Neural progenitor cell (in vitro differentiated cells): ENCODE measurements at regions not wholly inside any gene's neighbourhood (a gene's known extent, or its start where the extent isn't known, plus 50 kb on each side); places are given as distances from the start of the nearest gene placed in this dataset.

Source experiments
- EZH2phosphoT487 ChIP-seq: fragments of 200-600 bp; sonication (generic); IDR thresholded peaks from 2 replicates; pipeline ENCODE4 v1.6.1; 2017; ENCODE audit warnings: antibody characterized with exemption
- TF ChIP-seq, protein P1 (sequence below): fragments of 200-600 bp; sonication (generic); IDR thresholded peaks from 2 replicates; pipeline ENCODE4 v1.5.1; 2017; ENCODE audit warnings: antibody characterized with exemption, mild to moderate bottlenecking

- TF ChIP-seq, protein P1, sequence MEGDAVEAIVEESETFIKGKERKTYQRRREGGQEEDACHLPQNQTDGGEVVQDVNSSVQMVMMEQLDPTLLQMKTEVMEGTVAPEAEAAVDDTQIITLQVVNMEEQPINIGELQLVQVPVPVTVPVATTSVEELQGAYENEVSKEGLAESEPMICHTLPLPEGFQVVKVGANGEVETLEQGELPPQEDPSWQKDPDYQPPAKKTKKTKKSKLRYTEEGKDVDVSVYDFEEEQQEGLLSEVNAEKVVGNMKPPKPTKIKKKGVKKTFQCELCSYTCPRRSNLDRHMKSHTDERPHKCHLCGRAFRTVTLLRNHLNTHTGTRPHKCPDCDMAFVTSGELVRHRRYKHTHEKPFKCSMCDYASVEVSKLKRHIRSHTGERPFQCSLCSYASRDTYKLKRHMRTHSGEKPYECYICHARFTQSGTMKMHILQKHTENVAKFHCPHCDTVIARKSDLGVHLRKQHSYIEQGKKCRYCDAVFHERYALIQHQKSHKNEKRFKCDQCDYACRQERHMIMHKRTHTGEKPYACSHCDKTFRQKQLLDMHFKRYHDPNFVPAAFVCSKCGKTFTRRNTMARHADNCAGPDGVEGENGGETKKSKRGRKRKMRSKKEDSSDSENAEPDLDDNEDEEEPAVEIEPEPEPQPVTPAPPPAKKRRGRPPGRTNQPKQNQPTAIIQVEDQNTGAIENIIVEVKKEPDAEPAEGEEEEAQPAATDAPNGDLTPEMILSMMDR: no peak
- TF ChIP-seq EZH2phosphoT487: no peak
Observed at GRCh38 chr9:2386566-2386965, 235.0 kb upstream of the VLDLR start.
